ENCODE measurements at regions not wholly inside any gene's neighbourhood (a gene's known extent, or its start where the extent isn't known, plus 50 kb on each side); places are given as distances from the start of the nearest gene placed in this dataset.

DNA sequence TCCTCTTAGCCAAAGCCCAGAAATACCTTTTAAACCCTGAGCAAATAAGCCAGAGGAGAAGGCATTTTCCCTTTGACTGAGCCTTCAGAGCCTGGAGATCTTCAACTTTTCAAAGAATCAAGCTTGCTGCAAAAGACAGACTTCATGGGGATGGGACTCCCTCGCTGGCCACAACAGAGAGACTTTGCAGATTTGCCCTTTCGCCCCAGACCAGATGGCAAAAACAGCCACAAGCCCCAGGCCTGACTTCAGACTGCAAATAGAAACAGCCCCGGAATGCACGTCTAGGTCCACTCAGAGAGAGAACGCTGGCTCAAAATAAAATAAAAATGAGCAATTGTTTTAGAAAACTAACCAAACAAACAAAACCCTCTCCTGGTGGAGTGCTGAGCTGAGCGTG, 114.6 kb upstream of the MED13L start:
- Mint-ChIP-seq H3K4me3 (ENCODE audit: unreplicated experiment) (no peak overlapping the region), H3K9me3 (ENCODE audit: unreplicated experiment) (peaks cover 4% of the 10 kb centered on the region), H3K27ac (ENCODE audit: unreplicated experiment) (no peak overlapping the region), H3K27me3 (ENCODE audit: unreplicated experiment) (peaks cover 5% of the 10 kb centered on the region), H3K36me3 (ENCODE audit: unreplicated experiment) (no peaks in the 10 kb centered on the region), H3K4me1 (ENCODE audit: low read depth, unreplicated experiment) (peaks cover 3% of the 10 kb centered on the region)
- TF ChIP-seq, protein P1, sequence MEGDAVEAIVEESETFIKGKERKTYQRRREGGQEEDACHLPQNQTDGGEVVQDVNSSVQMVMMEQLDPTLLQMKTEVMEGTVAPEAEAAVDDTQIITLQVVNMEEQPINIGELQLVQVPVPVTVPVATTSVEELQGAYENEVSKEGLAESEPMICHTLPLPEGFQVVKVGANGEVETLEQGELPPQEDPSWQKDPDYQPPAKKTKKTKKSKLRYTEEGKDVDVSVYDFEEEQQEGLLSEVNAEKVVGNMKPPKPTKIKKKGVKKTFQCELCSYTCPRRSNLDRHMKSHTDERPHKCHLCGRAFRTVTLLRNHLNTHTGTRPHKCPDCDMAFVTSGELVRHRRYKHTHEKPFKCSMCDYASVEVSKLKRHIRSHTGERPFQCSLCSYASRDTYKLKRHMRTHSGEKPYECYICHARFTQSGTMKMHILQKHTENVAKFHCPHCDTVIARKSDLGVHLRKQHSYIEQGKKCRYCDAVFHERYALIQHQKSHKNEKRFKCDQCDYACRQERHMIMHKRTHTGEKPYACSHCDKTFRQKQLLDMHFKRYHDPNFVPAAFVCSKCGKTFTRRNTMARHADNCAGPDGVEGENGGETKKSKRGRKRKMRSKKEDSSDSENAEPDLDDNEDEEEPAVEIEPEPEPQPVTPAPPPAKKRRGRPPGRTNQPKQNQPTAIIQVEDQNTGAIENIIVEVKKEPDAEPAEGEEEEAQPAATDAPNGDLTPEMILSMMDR (IDR thresholded peaks at IDR 0.05; ENCODE audit: partially characterized antibody, unreplicated experiment) = no peak
- DNase-seq = no peak

DNA sequence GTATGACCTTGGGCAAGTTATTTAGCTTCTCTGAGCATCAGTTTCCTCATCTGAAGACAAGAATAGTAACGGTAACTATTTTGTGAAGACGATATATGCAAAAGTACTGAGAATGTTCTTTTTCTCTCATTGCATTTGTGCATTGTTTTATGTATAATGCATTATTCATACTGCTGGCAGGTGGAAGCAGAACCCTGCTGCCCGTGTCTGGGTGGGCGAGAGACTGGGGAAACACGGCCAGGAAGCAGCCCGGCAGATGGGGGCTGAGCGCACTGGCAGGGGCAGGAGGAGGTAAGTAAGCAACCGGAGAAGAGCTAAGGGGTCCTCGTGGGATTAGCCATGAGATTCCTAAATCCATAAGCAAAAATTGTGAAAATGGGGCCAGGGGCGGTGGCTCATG, 115.8 kb upstream of the MED13L start:
- Mint-ChIP-seq H3K27ac (ENCODE audit: unreplicated experiment) (no peak overlapping the region), H3K36me3 (ENCODE audit: unreplicated experiment) (peaks cover 7% of the 10 kb centered on the region), H3K4me3 (ENCODE audit: unreplicated experiment) (no peak overlapping the region), H3K9me3 (ENCODE audit: unreplicated experiment) (peaks cover 2% of the 10 kb centered on the region), H3K4me1 (ENCODE audit: low read depth, unreplicated experiment) (peaks cover 3% of the 10 kb centered on the region), H3K27me3 (ENCODE audit: unreplicated experiment) (peaks cover 3% of the 10 kb centered on the region)
- TF ChIP-seq, protein P1 (IDR thresholded peaks at IDR 0.05; ENCODE audit: partially characterized antibody, unreplicated experiment) = no peak
- DNase-seq = no peak

DNA sequence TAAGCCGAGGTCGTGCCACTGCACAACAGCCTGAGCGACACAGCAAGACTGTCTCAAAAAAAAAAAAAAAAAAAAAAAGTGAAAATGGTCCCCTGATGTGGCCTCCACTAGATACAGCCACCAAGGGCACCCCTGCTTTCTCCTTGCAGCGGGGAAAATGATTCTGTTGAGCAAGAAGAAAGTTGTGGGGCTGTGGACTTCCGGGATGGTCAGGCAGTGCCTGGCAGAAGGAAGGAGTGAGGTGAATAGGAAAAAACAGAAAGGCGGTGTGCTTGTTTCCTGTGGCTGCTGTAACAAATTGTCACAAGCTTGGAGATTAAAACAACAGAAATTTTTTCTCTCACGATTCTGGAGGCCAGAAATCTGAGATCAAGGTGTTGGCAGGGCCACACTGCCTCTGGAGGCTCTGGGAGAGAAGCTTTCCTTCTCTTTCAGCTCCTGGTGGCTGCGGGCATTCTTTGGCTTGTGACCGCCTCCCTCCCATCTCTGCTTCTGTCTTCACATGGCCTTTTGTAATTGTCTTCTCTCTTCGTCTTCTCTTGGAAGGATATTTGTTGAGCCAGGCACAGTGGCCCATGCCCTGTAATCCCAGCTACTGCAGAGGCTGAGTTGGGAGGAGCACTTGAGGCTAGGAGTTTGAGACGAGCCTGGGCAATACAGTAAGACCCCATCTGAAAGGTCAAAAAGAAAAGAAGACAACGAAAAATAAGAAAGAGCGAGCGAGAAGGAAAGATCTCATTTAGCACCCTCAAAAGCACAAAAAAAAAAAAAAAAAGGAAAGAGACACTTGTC, 116.6 kb upstream of the MED13L start:
- Mint-ChIP-seq H3K27me3 (ENCODE audit: unreplicated experiment) (peaks cover 3% of the 10 kb centered on the region), H3K4me1 (ENCODE audit: low read depth, unreplicated experiment) (peaks cover 3% of the 10 kb centered on the region), H3K27ac (ENCODE audit: unreplicated experiment) (no peak overlapping the region), H3K9me3 (ENCODE audit: unreplicated experiment) (peaks cover 4% of the 10 kb centered on the region), H3K36me3 (ENCODE audit: unreplicated experiment) (peaks cover 12% of the 10 kb centered on the region), H3K4me3 (ENCODE audit: unreplicated experiment) (no peak overlapping the region)
- no peak for DNase-seq
- TF ChIP-seq, protein P1 (IDR thresholded peaks at IDR 0.05; ENCODE audit: partially characterized antibody, unreplicated experiment) = no peak

DNA sequence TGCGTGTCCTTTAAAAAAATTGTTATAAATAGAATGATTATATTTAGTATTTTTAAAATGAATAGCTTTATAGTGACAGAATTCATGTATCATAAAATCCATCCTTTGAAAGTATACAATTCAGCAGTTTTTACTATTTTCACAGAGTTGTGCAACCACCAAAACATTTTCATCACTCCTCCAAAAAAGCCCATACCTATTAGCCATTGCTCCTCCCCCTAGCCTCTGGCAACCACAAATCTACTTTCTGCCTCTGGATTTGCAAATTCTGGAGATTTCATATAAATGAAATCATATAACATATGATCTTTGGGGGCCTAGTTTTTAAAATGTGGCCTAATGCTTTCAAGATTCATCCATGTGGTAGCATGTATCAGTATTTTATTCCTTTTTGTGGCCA, 117.9 kb upstream of the MED13L start:
- H3K27me3 Mint-ChIP-seq (ENCODE audit: unreplicated experiment) = peaks cover 1% of the 10 kb centered on the region
- H3K36me3 Mint-ChIP-seq (ENCODE audit: unreplicated experiment) = peaks cover 12% of the 10 kb centered on the region
- no peak overlapping the region for H3K4me3 Mint-ChIP-seq (ENCODE audit: unreplicated experiment)
- H3K27ac Mint-ChIP-seq (ENCODE audit: unreplicated experiment) = no peak overlapping the region
- H3K4me1 Mint-ChIP-seq (ENCODE audit: low read depth, unreplicated experiment) = peaks cover 3% of the 10 kb centered on the region
- H3K9me3 Mint-ChIP-seq (ENCODE audit: unreplicated experiment) = peaks cover 4% of the 10 kb centered on the region
- TF ChIP-seq, protein P1 (IDR thresholded peaks at IDR 0.05; ENCODE audit: partially characterized antibody, unreplicated experiment) = no peak
- DNase-seq = no peak

DNA sequence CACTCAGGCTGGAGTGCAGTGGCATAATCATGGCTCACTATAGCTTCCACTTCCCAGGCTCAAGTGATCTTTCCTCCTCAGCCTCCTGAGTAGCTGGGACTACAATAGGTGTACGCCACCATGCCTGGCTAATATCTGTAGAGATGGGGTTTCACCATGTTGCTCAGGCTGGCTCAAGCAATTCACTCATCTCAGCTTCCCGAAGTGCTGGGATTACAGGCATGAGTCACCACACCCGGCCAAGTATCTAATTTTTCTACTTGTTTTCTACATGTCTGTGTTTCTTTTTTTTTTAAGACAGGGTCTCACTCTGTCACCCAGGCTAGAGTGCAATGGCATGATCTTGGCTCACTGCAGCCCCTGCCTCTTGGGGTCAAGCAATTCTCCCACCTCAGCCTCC, 119.7 kb upstream of the MED13L start:
- H3K27ac Mint-ChIP-seq (ENCODE audit: unreplicated experiment) = no peak overlapping the region
- peaks cover 12% of the 10 kb centered on the region for H3K36me3 Mint-ChIP-seq (ENCODE audit: unreplicated experiment)
- TF ChIP-seq, protein P1 (IDR thresholded peaks at IDR 0.05; ENCODE audit: partially characterized antibody, unreplicated experiment) = no peak
- H3K27me3 Mint-ChIP-seq (ENCODE audit: unreplicated experiment) = peaks cover 1% of the 10 kb centered on the region
- H3K9me3 Mint-ChIP-seq (ENCODE audit: unreplicated experiment) = peaks cover 4% of the 10 kb centered on the region
- DNase-seq = no peak
- H3K4me1 Mint-ChIP-seq (ENCODE audit: low read depth, unreplicated experiment) = peaks cover 3% of the 10 kb centered on the region
- H3K4me3 Mint-ChIP-seq (ENCODE audit: unreplicated experiment) = no peak overlapping the region

Data from glutamatergic neuron (in vitro differentiated cells).